ENCODE measurements at regions not wholly inside any gene's neighbourhood (a gene's known extent, or its start where the extent isn't known, plus 50 kb on each side); places are given as distances from the start of the nearest gene placed in this dataset.

DNA sequence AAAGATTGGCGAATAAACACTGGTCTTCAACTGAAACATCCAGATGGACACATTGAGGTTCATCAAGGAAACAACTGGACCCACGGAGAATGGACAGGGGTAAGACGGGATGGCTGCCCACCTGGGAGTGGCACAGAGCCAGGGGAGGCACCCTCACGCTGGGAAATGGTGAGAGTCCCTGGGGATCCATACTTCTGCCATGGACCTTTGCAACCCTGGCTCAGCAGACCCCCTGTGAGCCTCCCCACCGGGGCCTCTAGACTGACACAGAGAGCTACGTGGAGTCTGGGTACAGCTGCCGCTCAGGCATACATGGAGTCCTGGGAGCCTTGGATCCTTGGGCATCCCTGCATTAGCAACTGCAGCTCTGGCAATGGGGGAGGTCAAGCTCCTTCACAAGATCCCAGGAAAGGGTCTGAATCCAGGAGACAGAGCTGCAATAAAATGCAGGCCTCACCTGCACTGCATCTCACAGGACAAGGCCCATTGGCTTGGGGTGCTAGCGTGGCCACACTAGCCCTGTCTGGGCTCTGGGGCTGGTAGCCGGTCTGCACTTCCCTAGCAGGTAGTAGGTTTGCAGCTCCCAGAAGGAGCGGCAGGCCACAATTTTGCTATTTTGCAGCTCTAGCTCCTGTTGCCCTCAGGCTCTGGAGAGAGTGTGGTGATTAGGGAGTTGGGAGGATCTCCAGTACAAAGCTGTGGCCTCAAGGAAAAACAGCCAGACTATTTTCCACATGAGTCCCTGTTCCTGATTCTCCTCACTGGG, 496.4 kb upstream of the LRRC4C start:
- Histone ChIP-seq H3K9me3 (no peaks in the 10 kb centered on the region), H3K27me3 (no peaks in the 10 kb centered on the region), H3K4me1 (no peaks in the 10 kb centered on the region), H3K4me3 (no peak overlapping the region), H3K27ac (no peak overlapping the region), H3K36me3 (no peaks in the 10 kb centered on the region)
- TF ChIP-seq, protein P1, sequence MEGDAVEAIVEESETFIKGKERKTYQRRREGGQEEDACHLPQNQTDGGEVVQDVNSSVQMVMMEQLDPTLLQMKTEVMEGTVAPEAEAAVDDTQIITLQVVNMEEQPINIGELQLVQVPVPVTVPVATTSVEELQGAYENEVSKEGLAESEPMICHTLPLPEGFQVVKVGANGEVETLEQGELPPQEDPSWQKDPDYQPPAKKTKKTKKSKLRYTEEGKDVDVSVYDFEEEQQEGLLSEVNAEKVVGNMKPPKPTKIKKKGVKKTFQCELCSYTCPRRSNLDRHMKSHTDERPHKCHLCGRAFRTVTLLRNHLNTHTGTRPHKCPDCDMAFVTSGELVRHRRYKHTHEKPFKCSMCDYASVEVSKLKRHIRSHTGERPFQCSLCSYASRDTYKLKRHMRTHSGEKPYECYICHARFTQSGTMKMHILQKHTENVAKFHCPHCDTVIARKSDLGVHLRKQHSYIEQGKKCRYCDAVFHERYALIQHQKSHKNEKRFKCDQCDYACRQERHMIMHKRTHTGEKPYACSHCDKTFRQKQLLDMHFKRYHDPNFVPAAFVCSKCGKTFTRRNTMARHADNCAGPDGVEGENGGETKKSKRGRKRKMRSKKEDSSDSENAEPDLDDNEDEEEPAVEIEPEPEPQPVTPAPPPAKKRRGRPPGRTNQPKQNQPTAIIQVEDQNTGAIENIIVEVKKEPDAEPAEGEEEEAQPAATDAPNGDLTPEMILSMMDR (IDR thresholded peaks at IDR 0.05), result no peak
- no peak for DNase-seq (ENCODE audit: low spot score)

DNA sequence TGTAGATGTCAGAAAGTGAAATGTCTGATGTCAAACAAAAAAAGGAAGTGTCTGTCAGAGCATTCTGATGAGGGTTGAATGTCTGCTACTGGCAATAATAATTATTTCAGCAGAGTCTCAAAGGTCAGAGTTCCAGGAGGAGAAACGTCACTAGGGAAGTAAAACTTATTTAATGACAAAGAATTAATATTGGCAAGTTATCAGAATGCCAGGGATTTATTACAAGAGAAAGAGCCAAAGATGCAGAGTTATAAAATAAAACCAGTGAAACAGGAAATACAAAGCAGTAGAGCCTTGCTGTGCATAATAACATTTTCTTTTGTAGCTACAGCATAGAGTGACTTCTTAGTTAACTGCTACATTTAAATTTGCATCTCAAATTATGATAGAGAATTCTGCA, 504.0 kb upstream of the LRRC4C start:
- H3K27me3 ChIP-seq, result no peaks in the 10 kb centered on the region
- no peak overlapping the region for H3K27ac ChIP-seq
- TF ChIP-seq, protein P1 (IDR thresholded peaks at IDR 0.05), result no peak
- no peaks in the 10 kb centered on the region for H3K4me1 ChIP-seq
- no peak for DNase-seq (ENCODE audit: low spot score)
- H3K9me3 ChIP-seq, result peaks cover 0 to under 1% of the 10 kb centered on the region in 2 donors
- H3K36me3 ChIP-seq, result no peaks in the 10 kb centered on the region
- no peak overlapping the region for H3K4me3 ChIP-seq

DNA sequence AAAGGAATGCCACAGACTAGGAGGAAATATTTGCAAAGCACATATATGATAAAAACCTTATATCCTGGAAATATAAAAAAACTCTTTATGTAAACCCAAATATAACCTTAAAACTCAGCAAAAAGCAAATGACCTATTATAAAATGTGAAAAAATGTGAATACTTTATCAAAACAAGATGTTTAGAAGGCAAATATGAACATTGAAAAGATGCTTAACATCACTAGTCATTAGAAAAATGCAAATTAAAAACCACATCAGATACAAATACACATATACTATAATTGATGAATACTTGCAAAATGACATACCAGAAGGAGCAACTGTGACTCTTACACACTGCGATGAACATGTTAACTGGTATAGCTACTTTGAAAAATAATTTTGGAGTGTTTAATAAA, 511.2 kb upstream of the LRRC4C start:
- Histone ChIP-seq H3K36me3 (no peaks in the 10 kb centered on the region), H3K9me3 (peaks cover 0 to 10% of the 10 kb centered on the region in 2 donors), H3K4me1 (no peaks in the 10 kb centered on the region), H3K27ac (no peak overlapping the region), H3K27me3 (no peaks in the 10 kb centered on the region), H3K4me3 (no peak overlapping the region)
- DNase-seq (ENCODE audit: low spot score), result no peak
- TF ChIP-seq, protein P1 (IDR thresholded peaks at IDR 0.05), result no peak

DNA sequence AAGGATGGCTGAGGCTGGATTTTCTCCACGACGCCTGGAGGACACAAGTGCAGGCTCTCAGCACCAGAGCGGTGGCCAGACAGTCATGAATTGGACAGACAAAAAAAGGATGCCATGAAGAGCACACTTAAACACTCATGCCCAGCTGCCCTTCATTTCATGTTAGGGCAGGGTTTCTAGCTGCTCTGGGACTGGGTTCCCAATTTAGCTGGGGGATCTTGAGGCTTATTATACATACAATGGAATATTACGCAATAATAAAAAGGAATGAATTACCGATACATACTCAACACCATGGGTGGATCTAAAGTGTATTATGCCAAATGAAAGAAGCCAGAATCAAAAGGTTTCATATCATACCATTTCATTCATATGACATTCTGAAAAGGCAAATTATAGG, 512.1 kb upstream of the LRRC4C start:
- TF ChIP-seq, protein P1 (IDR thresholded peaks at IDR 0.05), result no peak
- H3K36me3 ChIP-seq, result no peaks in the 10 kb centered on the region
- no peak overlapping the region for H3K27ac ChIP-seq
- H3K27me3 ChIP-seq, result no peaks in the 10 kb centered on the region
- H3K9me3 ChIP-seq, result peaks cover 0 to 10% of the 10 kb centered on the region in 2 donors
- no peak for DNase-seq (ENCODE audit: low spot score)
- no peak overlapping the region for H3K4me3 ChIP-seq
- no peaks in the 10 kb centered on the region for H3K4me1 ChIP-seq

DNA sequence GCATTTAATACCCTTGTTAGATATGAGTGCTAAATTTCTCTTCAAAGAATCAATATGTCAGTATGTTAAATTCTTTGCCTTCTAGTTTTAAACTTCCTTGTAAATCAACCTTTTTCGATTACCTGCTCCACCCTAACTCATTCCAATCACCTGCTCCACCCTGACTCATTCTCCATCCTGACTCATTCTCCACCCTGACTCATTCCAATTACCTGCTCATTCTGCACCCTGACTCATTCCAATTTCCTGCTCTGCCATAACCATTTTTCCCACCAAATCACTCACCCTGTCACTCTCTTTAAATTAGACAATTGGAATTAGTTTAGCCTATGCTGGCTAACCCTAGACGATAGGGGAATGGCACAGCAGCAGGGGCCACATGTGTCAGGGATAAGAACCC, 519.5 kb upstream of the LRRC4C start:
- TF ChIP-seq, protein P1 (IDR thresholded peaks at IDR 0.05), result no peak

DNA sequence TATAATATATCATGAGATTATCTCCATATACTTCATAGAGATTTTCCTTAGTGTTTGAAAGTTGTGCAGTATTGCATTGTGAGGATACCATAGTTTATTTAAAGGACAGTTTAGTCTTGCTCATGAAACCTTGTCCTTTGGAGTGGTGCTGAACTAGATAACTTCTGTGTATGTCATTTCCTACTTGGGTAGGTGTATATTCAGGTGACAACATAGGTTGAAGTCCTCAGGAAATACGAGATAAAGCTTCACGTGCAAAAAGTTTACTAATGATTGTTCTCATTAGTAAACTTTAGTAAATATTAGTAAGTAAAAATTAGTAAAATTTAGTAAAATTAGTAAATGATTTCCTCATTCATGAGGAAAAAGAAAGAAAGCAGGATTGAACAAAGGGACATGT, 521.3 kb upstream of the LRRC4C start:
- TF ChIP-seq, protein P1 (IDR thresholded peaks at IDR 0.05), result no peak
- Histone ChIP-seq H3K27me3 (no peaks in the 10 kb centered on the region), H3K9me3 (no peaks in the 10 kb centered on the region), H3K36me3 (no peaks in the 10 kb centered on the region), H3K4me3 (no peak overlapping the region), H3K4me1 (no peaks in the 10 kb centered on the region), H3K27ac (no peak overlapping the region)
- DNase-seq (ENCODE audit: low spot score), result no peak

More for the DNA sequence above, 519.5 kb upstream of the LRRC4C start:
- Histone ChIP-seq H3K27me3 (no peaks in the 10 kb centered on the region), H3K27ac (no peak overlapping the region), H3K4me3 (no peak overlapping the region), H3K36me3 (no peaks in the 10 kb centered on the region), H3K4me1 (no peaks in the 10 kb centered on the region), H3K9me3 (no peaks in the 10 kb centered on the region)
- DNase-seq (ENCODE audit: low spot score), result no peak
